ENCODE measurements at regions not wholly inside any gene's neighbourhood (a gene's known extent, or its start where the extent isn't known, plus 50 kb on each side); places are given as distances from the start of the nearest gene placed in this dataset.
A peak's percentile ranks its signal among the peaks of the same experiment; 100 is the strongest.

DNA sequence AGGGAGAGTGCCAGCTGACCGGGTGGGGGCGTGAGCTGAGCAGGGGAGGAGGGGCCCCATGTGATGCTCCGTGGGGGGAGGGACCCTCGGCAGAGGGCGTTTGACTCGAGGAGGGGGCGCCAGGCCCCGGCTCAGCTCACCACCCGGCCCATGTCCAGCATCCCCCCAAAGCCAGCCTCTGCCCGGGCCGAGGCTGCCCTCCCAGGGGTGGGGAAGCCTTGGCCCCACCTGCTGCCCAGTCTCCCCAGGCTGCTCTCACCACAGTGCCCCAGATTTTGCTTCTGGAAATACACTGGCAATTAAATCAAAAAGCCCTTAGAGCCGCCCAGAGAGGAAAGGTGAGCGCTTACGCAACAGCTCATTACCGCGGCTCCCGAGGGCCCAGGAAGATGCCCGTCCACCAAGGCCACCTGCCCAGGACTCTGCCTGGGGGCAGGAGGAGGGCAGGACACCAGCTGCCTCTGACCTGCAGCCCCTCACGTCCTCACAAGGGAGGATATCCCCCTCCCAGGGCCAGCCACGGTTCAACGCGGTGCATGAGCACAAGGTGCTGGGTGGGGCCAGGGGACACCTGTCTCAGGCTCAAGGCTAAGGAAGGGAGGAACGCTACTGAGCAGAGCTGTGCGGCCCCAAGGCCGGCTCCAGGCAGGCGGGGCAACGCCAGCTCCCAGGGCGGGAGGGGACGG, 70.0 kb upstream of the INPP5A start:
- Mint-ChIP-seq H3K4me3 (no peak overlapping the region), H3K27ac (no peak overlapping the region), H3K9me3 (no peaks in the 10 kb centered on the region), H3K36me3 (ENCODE audit: low read depth) (no peaks in the 10 kb centered on the region), H3K27me3 (ENCODE audit: insufficient read depth) (peaks cover 7% of the 10 kb centered on the region), H3K4me1 (ENCODE audit: low read depth) (peaks cover 8% of the 10 kb centered on the region)
- no peak for DNase-seq (ENCODE audit: low spot score)
- intact Hi-C loops (cut with micrococcal nuclease): no loop called here

DNA sequence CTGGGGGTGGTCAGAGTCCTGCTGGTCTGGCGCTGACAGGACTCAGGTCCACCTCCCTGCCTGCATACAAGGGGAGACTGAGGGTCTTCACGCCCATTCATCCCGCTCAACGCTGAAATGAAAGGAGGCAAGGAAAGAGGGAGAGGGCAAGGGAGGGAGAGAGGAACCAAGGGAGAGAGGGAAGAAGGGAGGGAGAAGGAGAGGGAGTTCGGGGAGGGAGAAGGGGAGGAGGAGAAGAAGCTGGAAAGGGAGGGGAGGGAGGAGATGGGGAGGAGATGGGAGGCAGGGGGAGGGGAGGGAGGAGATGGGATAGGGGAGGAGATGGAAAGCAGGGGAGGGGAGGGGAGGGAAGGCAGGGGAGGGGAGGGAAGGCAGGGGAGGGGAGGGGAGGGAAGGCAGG, 69.4 kb upstream of the INPP5A start:
- H3K27ac Mint-ChIP-seq: no peak overlapping the region
- H3K9me3 Mint-ChIP-seq: no peaks in the 10 kb centered on the region
- no peaks in the 10 kb centered on the region for H3K36me3 Mint-ChIP-seq (ENCODE audit: low read depth)
- peaks cover 11% of the 10 kb centered on the region for H3K27me3 Mint-ChIP-seq (ENCODE audit: insufficient read depth)
- peaks cover 8% of the 10 kb centered on the region for H3K4me1 Mint-ChIP-seq (ENCODE audit: low read depth)
- no peak overlapping the region for H3K4me3 Mint-ChIP-seq
- DNase-seq (ENCODE audit: low spot score): no peak
- intact Hi-C loops (cut with micrococcal nuclease): no loop called here

GRCh38 chr10:132468651-132469050, 68.9 kb upstream of the INPP5A start:
- Mint-ChIP-seq H3K4me3 (no peak overlapping the region), H3K36me3 (ENCODE audit: low read depth) (no peaks in the 10 kb centered on the region), H3K9me3 (no peaks in the 10 kb centered on the region), H3K27me3 (ENCODE audit: insufficient read depth) (peaks cover 15% of the 10 kb centered on the region), H3K27ac (no peak overlapping the region), H3K4me1 (ENCODE audit: low read depth) (peaks cover 8% of the 10 kb centered on the region)
- intact Hi-C loops (cut with micrococcal nuclease): no loop called here
- DNase-seq (ENCODE audit: low spot score): no peak

DNA sequence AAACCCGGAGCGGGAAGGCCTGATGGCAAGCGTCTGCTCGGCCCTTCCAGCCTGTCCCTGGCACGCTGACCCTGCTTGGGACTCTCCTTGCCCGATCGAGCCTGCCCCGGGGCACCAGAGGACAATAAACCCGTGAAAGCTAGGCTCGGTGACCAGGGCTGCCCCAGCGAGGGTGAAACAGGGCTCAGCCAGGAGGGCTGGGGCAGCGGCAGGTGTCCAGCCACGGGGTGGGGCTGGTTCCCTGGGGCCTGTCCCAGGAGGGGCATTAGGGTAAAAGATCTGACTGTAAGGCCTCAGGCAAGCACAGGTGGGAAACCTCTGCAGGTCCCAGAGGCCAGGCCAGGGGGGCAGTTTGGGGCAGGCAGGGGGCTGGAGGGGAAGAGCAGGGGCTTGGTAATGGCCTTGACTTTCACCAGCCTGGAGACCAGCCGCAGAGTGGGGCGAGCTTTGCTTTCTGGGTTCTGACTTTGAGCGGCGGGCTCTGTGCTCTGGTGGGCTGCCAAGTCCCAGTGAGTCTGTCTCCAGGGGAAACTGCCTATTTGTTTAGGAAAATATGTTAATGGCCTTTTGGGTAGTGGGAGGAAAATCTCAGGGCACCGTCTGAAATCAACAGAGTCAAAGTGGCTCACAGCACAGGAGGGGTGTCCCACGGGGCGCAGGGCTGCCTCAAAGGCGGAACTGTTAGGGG, 68.2 kb upstream of the INPP5A start:
- Mint-ChIP-seq H3K4me1 (ENCODE audit: low read depth) (peaks cover 8% of the 10 kb centered on the region), H3K4me3 (no peak overlapping the region), H3K27me3 (ENCODE audit: insufficient read depth) (peaks cover 17% of the 10 kb centered on the region), H3K36me3 (ENCODE audit: low read depth) (no peaks in the 10 kb centered on the region), H3K27ac (no peak overlapping the region), H3K9me3 (no peaks in the 10 kb centered on the region)
- intact Hi-C loops (cut with micrococcal nuclease): no loop called here
- no peak for DNase-seq (ENCODE audit: low spot score)

GRCh38 chr10:132470410-132471124, 67.0 kb upstream of the INPP5A start:
- DNase-seq (ENCODE audit: low spot score): no peak
- peaks cover 17% of the 10 kb centered on the region for H3K27me3 Mint-ChIP-seq (ENCODE audit: insufficient read depth)
- peak overlapping the region; percentile 49 for H3K27ac Mint-ChIP-seq
- H3K4me3 Mint-ChIP-seq: no peak overlapping the region
- peaks cover 8% of the 10 kb centered on the region for H3K4me1 Mint-ChIP-seq (ENCODE audit: low read depth)
- intact Hi-C loops (cut with micrococcal nuclease): loop anchor here (2.0 kb wide), 1 partner anchor 66 kb away; the partner anchor contains the start of gene INPP5A
- no peaks in the 10 kb centered on the region for H3K9me3 Mint-ChIP-seq
- no peaks in the 10 kb centered on the region for H3K36me3 Mint-ChIP-seq (ENCODE audit: low read depth)

GRCh38 chr10:132471125-132471451, 66.5 kb upstream of the INPP5A start:
- no peaks in the 10 kb centered on the region for H3K9me3 Mint-ChIP-seq
- H3K36me3 Mint-ChIP-seq (ENCODE audit: low read depth): no peaks in the 10 kb centered on the region
- H3K4me3 Mint-ChIP-seq: no peak overlapping the region
- H3K27me3 Mint-ChIP-seq (ENCODE audit: insufficient read depth): peaks cover 17% of the 10 kb centered on the region
- H3K4me1 Mint-ChIP-seq (ENCODE audit: low read depth): peaks cover 8% of the 10 kb centered on the region
- no peak for DNase-seq (ENCODE audit: low spot score)
- intact Hi-C loops (cut with micrococcal nuclease): loop anchor here (2.0 kb wide), 1 partner anchor 66 kb away; the partner anchor contains the start of gene INPP5A
- H3K27ac Mint-ChIP-seq: peak overlapping the region; percentile 49

- Mint-ChIP-seq H3K4me1 (ENCODE audit: low read depth) (peaks cover 8% of the 10 kb centered on the region), H3K4me3 (no peak overlapping the region), H3K27ac (no peak overlapping the region), H3K27me3 (ENCODE audit: insufficient read depth) (peaks cover 17% of the 10 kb centered on the region), H3K36me3 (ENCODE audit: low read depth) (no peaks in the 10 kb centered on the region), H3K9me3 (no peaks in the 10 kb centered on the region)
- intact Hi-C loops (cut with micrococcal nuclease): loop anchor here (2.0 kb wide), 1 partner anchor 65 kb away; the partner anchor contains the start of gene INPP5A
- DNase-seq (ENCODE audit: low spot score): no peak
Observed at GRCh38 chr10:132471484-132471883, 66.1 kb upstream of the INPP5A start.

- no peaks in the 10 kb centered on the region for H3K9me3 Mint-ChIP-seq
- no peak for DNase-seq (ENCODE audit: low spot score)
- H3K4me1 Mint-ChIP-seq (ENCODE audit: low read depth): peaks cover 8% of the 10 kb centered on the region
- intact Hi-C loops (cut with micrococcal nuclease): no loop called here
- no peaks in the 10 kb centered on the region for H3K36me3 Mint-ChIP-seq (ENCODE audit: low read depth)
- peaks cover 12% of the 10 kb centered on the region for H3K27me3 Mint-ChIP-seq (ENCODE audit: insufficient read depth)
- no peak overlapping the region for H3K27ac Mint-ChIP-seq
- no peak overlapping the region for H3K4me3 Mint-ChIP-seq
Observed at GRCh38 chr10:132475086-132475485, 62.5 kb upstream of the INPP5A start.

- no peak overlapping the region for H3K27ac Mint-ChIP-seq
- DNase-seq (ENCODE audit: low spot score): no peak
- H3K9me3 Mint-ChIP-seq: no peaks in the 10 kb centered on the region
- intact Hi-C loops (cut with micrococcal nuclease): no loop called here
- no peak overlapping the region for H3K4me3 Mint-ChIP-seq
- H3K36me3 Mint-ChIP-seq (ENCODE audit: low read depth): no peaks in the 10 kb centered on the region
- H3K27me3 Mint-ChIP-seq (ENCODE audit: insufficient read depth): peaks cover 14% of the 10 kb centered on the region
- H3K4me1 Mint-ChIP-seq (ENCODE audit: low read depth): no peaks in the 10 kb centered on the region
Observed at GRCh38 chr10:132476146-132477065, 61.2 kb upstream of the INPP5A start.

DNA sequence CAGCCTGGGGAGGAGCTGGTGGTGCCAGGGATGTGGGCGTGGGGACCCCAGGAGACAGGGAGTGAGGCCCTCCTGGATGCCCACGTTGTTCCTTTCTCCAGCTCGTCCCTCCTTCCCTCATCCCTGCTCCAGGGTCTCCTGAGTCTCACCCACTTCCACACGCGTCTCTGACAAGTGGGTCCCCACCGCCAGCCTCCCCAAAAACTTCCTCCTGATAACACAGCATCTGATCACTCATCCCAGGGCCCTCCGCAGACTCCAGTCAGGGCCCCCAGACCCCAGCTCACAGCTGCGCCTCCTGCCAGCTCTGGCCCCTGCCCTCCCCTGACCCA, 60.6 kb upstream of the INPP5A start:
- intact Hi-C loops (cut with micrococcal nuclease): no loop called here
- Mint-ChIP-seq H3K4me3 (no peak overlapping the region), H3K27ac (no peak overlapping the region), H3K36me3 (ENCODE audit: low read depth) (no peaks in the 10 kb centered on the region), H3K9me3 (no peaks in the 10 kb centered on the region), H3K4me1 (ENCODE audit: low read depth) (no peaks in the 10 kb centered on the region), H3K27me3 (ENCODE audit: insufficient read depth) (peaks cover 16% of the 10 kb centered on the region)
- no peak for DNase-seq (ENCODE audit: low spot score)

DNA sequence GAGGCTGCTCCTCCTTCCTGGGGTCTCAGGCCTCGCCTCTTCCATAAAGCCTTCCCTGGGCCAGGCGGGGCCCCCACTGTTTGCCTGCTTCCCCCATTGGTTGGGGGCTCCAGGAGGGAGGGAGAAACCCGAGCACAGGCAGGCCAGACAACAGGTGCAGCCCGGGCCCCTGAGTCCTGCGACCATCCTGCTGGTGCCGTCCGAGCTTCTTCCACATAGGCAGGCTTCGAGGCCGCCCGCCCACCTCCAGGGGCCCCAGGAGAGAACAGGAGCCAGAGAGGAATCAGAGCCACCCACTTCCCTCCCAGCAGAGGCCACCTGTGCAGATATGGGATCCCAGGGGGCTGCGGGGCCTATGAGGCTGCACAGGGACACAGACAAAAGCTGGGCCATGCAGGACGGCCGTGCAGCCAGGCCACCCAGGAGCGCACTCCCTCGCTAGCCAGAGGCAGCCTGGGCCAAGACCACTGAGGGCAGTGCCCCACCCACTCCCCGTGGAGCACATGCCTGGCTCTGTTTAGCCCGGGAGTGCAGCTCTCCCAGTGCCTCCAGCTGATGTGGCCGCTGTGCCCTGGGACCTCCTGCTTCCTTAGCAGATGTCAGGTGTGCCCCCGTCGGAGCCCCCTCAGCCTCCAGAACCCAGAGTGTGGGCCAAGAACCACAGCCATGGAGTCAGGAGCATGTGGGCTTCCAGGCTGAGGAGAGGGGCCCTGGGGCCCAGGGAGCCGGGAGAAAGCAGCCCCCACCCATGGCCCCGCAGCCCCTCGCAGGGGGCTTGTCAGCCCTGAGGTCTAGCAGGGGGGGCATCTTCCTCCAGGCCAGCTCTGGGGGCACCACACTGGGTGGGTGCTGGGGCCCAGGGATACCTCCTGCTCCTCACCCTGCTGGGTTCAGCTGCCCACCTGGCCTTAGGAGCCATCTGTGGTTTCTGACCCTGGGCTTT, 59.9 kb upstream of the INPP5A start:
- Mint-ChIP-seq H3K4me1 (ENCODE audit: low read depth) (no peaks in the 10 kb centered on the region), H3K36me3 (ENCODE audit: low read depth) (no peaks in the 10 kb centered on the region), H3K4me3 (no peak overlapping the region), H3K9me3 (no peaks in the 10 kb centered on the region), H3K27ac (no peak overlapping the region), H3K27me3 (ENCODE audit: insufficient read depth) (peaks cover 20% of the 10 kb centered on the region)
- intact Hi-C loops (cut with micrococcal nuclease): no loop called here
- no peak for DNase-seq (ENCODE audit: low spot score)

All from activated T-helper 1 cell treated with anti-CD3 and anti-CD28 coated beads, Interleukin-12 subunit alpha, Interleukin-12 subunit beta, Interleukin-2, Interleukin-4 antibody, amounts not matched to agents 30 ng/mL and 10 ng/mL and 1 ng/mL, durations not matched to agents 14 hours and 24 hours and 36 hours (primary cell).